ENCODE measurements at regions not wholly inside any gene's neighbourhood (a gene's known extent, or its start where the extent isn't known, plus 50 kb on each side); places are given as distances from the start of the nearest gene placed in this dataset.

GRCh38 chr5:3385991-3386519 lies 209.6 kb upstream of the IRX1 start:
- Histone ChIP-seq H3K27ac (no peak overlapping the region), H3K4me1 (no peaks in the 10 kb centered on the region), H3K36me3 (no peaks in the 10 kb centered on the region), H3K27me3 (no peaks in the 10 kb centered on the region), H3K9me3 (peaks cover 0 to 6% (median 0%) of the 10 kb centered on the region in 4 donors), H3K4me3 (no peak overlapping the region)
- WGBS, 2 donors = 67 to 68% methylated on average over 16 of the region's 16 CpGs
- DNase-seq (ENCODE audit: low spot score in 2 of 2) = no peak
- TF ChIP-seq EP300 (IDR thresholded peaks at IDR 0.05) (no peak), POLR2A (IDR thresholded peaks at IDR 0.05) (no peak)
- TF ChIP-seq, protein P1, sequence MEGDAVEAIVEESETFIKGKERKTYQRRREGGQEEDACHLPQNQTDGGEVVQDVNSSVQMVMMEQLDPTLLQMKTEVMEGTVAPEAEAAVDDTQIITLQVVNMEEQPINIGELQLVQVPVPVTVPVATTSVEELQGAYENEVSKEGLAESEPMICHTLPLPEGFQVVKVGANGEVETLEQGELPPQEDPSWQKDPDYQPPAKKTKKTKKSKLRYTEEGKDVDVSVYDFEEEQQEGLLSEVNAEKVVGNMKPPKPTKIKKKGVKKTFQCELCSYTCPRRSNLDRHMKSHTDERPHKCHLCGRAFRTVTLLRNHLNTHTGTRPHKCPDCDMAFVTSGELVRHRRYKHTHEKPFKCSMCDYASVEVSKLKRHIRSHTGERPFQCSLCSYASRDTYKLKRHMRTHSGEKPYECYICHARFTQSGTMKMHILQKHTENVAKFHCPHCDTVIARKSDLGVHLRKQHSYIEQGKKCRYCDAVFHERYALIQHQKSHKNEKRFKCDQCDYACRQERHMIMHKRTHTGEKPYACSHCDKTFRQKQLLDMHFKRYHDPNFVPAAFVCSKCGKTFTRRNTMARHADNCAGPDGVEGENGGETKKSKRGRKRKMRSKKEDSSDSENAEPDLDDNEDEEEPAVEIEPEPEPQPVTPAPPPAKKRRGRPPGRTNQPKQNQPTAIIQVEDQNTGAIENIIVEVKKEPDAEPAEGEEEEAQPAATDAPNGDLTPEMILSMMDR (IDR thresholded peaks at IDR 0.05) = no peak

- Histone ChIP-seq H3K4me1 (no peaks in the 10 kb centered on the region), H3K9me3 (peaks cover 0 to 12% (median 0%) of the 10 kb centered on the region in 4 donors), H3K27me3 (no peaks in the 10 kb centered on the region), H3K27ac (no peak overlapping the region), H3K4me3 (no peak overlapping the region), H3K36me3 (no peaks in the 10 kb centered on the region)
- WGBS, 2 donors = 86 to 89% methylated on average over 7 of the region's 7 CpGs
- TF ChIP-seq EP300 (IDR thresholded peaks at IDR 0.05) (no peak), POLR2A (IDR thresholded peaks at IDR 0.05) (no peak)
- TF ChIP-seq, protein P1 (IDR thresholded peaks at IDR 0.05) = no peak
- no peak for DNase-seq (ENCODE audit: low spot score in 2 of 2)
These were observed 211.1 kb upstream of the IRX1 start for GRCh38 chr5:3384531-3384930.

- WGBS, 2 donors = 78 to 81% methylated on average over 9 of the region's 9 CpGs
- DNase-seq (ENCODE audit: low spot score in 2 of 2) = no peak
- no peak for TF ChIP-seq EP300 (IDR thresholded peaks at IDR 0.05)
- TF ChIP-seq POLR2A (IDR thresholded peaks at IDR 0.05) = no peak
- H3K4me1 ChIP-seq = no peaks in the 10 kb centered on the region
- H3K27me3 ChIP-seq = no peaks in the 10 kb centered on the region
- no peaks in the 10 kb centered on the region for H3K36me3 ChIP-seq
- H3K9me3 ChIP-seq = peaks cover 0 to 12% (median 0%) of the 10 kb centered on the region in 4 donors
- no peak overlapping the region for H3K27ac ChIP-seq
- H3K4me3 ChIP-seq = no peak overlapping the region
These were observed 212.8 kb upstream of the IRX1 start for GRCh38 chr5:3382782-3383181.

- Histone ChIP-seq H3K9me3 (peaks cover 0 to 12% (median 0%) of the 10 kb centered on the region in 4 donors), H3K27ac (no peak overlapping the region), H3K36me3 (no peaks in the 10 kb centered on the region), H3K27me3 (no peaks in the 10 kb centered on the region), H3K4me3 (no peak overlapping the region), H3K4me1 (no peaks in the 10 kb centered on the region)
- DNase-seq (ENCODE audit: low spot score in 2 of 2) = no peak
- TF ChIP-seq POLR2A (IDR thresholded peaks at IDR 0.05) (no peak), EP300 (IDR thresholded peaks at IDR 0.05) (no peak)
- TF ChIP-seq, protein P1 (IDR thresholded peaks at IDR 0.05) = no peak
- 85 to 87% methylated on average over 10 of the region's 10 CpGs for WGBS, 2 donors
These were observed 213.5 kb upstream of the IRX1 start for GRCh38 chr5:3382151-3382550.

DNA sequence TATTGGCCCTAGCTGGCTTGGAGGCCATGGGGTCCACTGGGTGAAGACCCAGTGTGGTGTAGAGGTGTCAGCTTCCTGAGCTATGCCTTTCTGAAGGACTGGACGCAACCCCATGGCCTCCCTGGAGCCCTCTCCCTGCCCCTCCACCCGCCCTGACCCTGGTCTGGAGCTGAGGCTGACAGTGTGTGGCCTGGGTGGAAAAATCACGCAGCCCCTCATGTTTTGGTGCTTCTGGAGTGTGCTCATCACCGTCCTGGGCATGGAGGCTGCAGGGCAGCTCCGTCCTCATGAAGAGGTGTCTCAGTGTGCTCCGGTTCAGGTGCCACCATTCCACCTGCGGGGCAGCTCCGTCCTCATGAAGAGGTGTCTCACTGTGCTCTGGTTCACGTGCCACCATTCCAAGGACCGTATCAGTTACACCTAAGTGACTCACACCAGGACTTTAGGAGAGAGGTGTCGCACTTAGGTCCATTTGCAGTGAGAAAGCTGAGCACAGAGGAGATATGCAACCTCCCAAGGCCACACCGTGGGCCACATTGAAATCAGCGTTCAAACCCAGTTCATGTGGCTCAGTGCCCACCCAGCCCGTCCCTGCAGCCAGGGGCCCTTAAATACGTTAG lies 214.3 kb upstream of the IRX1 start:
- H3K9me3 ChIP-seq = peaks cover 0 to 12% (median 0%) of the 10 kb centered on the region in 4 donors
- 78 to 88% methylated on average over 12 to 15 of the region's 15 CpGs for WGBS, 2 donors
- no peaks in the 10 kb centered on the region for H3K4me1 ChIP-seq
- no peaks in the 10 kb centered on the region for H3K36me3 ChIP-seq
- H3K27ac ChIP-seq = no peak overlapping the region
- DNase-seq (ENCODE audit: low spot score in 2 of 2) = no peak
- H3K27me3 ChIP-seq = no peaks in the 10 kb centered on the region
- TF ChIP-seq EP300 (IDR thresholded peaks at IDR 0.05) (no peak), POLR2A (IDR thresholded peaks at IDR 0.05) (no peak)
- H3K4me3 ChIP-seq = no peak overlapping the region

- Histone ChIP-seq H3K27me3 (no peaks in the 10 kb centered on the region), H3K36me3 (no peaks in the 10 kb centered on the region), H3K4me1 (no peaks in the 10 kb centered on the region), H3K27ac (no peak overlapping the region), H3K9me3 (peaks cover 0 to 12% (median 0%) of the 10 kb centered on the region in 4 donors), H3K4me3 (no peak overlapping the region)
- TF ChIP-seq, protein P1 (IDR thresholded peaks at IDR 0.05) = no peak
- TF ChIP-seq POLR2A (IDR thresholded peaks at IDR 0.05) = no peak
- TF ChIP-seq EP300 (IDR thresholded peaks at IDR 0.05) = no peak
- 77 to 80% methylated on average over 3 of the region's 3 CpGs for WGBS, 2 donors
- DNase-seq (ENCODE audit: low spot score in 2 of 2) = no peak
These were observed 214.9 kb upstream of the IRX1 start for GRCh38 chr5:3380689-3381088.

All from tibial nerve (tissue), 4 donors.